GM21529 (cell line): ENCODE measurements at regions not wholly inside any gene's neighbourhood (a gene's known extent, or its start where the extent isn't known, plus 50 kb on each side); places are given as distances from the start of the nearest gene placed in this dataset.
"Not testable (repeated sequence)": the region's sequence is repeated elsewhere in the genome, so short reads cannot be mapped to it uniquely, and the experiment has no call there.

Experiments
- ATAC-seq: cut with Tn5 transposase; IDR thresholded peaks from one replicate; pipeline ENCODE4 v1.9.1; 2021; ENCODE audit not compliant: unreplicated experiment

DNA sequence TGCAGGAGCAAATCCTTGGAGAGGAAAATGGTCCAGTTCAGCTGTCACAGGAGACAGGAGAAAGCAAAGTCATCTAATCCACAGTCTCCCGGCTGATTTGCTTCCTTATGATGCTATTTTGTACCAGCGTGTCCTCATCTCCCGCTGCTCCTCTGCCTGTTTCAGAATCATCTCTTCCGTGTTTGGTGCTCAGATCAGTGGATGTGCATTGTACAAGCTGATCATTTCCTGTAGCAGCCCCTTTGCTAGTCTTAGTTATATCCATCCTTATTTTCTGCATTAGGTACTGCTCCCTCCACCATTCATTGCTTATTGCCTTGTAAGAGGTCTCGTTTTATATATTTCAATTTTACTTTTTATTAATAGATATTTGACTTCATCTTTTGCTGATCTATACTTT lies 219.9 kb upstream of the PRSS58 start:
- ATAC-seq = not testable (repeated sequence)

DNA sequence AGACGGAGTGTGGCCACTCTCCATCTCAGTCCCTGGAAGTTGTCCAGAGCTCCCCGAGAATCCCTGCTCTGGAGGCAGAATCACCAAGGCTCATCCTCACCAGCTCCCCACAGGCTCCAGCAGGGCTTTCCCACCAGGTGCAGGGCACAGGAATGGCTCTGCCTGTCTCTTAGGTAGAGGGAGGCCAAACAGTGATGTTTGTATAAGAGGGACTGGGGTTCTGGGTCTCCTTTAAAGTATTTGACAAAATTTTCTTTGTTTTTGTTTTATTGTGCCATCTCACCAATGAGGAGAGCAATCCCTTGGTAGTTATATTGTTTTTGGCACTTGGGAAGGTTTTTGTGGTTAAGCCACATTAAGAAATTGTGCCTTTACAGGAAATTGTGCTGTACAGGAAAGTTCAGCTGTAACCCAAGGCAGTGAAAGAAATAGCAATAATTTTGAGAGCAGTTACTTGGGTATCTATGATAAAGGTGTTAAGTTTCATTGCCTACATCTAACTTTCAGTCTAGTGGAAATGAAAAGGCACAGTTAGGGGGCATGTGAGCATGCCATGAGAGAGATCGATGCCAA lies 219.3 kb upstream of the PRSS58 start:
- ATAC-seq = no peak

DNA sequence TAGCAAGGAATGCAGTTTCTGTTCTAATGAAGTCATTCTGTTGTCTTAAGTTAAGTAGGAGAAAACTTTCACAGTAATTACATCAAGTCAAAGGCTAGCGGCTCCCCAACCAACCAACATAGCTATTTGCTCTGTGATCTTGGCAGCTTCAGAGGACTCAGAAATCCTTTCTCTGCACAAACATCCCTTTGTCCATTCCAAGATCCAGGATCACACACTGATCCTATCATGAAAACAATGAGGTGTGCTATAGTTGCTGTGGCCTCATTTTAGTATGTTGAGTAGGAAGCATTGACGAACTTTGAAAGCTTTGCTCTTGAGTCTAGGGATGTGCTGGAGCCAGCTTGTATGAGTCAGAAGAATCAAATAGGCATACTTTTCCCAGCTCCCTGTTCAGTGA lies 218.2 kb upstream of the PRSS58 start:
- no peak for ATAC-seq

DNA sequence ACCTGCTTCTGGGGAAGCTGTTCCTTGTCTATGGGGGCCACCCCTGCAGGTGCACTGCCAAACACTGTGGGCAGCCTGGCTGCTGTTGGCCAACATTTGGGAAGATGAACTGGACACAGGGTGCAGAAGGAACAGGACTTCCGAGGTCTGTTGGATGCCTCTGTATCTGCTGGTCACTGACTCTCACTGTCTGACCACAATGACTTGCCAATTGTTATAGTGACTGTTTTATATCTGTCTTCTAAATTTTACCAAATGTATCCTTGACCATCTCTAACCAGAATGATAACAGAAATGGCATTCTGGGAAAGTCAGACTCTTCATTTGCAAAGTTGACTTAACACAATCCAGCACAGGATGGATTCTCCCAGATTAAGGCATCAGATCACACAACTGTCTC lies 214.0 kb upstream of the PRSS58 start:
- ATAC-seq = no peak

DNA sequence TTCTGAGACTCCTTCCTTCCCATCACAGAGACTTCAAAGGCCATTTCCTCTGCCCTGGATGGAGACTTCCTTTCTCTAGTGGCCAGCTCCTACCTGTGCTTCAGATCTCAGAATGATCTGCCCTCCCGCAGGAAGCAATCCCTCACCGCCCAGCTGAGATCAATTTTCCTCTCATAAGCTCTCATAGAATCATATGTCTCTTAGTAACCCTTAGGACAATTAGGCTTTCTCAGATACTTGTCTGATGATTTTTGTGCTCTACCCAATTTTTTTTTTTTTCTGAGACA lies 212.6 kb upstream of the PRSS58 start:
- no peak for ATAC-seq

DNA sequence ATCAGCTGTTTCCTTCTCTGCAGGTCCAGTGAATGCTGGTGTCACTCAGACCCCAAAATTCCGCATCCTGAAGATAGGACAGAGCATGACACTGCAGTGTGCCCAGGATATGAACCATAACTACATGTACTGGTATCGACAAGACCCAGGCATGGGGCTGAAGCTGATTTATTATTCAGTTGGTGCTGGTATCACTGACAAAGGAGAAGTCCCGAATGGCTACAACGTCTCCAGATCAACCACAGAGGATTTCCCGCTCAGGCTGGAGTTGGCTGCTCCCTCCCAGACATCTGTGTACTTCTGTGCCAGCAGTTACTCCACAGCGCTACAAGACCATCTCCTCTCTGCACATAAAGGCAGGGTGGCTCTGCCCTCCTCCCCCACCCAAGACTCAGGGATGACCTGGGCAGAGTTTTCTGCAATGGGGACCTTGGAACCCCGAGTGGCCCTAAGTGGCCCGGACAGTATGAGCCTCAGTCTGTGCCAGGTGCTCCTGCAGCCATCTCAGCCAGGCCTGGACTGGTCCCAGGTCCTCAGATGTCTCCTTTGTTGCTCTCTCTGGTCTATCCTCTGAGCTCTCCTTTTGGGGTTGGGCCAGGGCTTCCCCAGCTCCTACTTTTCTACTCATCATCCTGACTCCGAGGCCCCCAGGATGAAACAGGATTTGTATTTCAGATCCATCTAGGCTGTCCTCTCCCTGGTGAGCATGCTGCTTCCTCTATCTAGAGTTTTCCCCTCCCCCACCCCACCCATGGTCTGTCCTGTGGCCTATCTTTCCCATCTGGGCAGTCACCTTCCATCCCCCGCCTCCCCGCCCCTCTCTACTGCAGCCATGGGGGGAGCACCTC lies 212.1 kb upstream of the PRSS58 start:
- ATAC-seq = no peak

DNA sequence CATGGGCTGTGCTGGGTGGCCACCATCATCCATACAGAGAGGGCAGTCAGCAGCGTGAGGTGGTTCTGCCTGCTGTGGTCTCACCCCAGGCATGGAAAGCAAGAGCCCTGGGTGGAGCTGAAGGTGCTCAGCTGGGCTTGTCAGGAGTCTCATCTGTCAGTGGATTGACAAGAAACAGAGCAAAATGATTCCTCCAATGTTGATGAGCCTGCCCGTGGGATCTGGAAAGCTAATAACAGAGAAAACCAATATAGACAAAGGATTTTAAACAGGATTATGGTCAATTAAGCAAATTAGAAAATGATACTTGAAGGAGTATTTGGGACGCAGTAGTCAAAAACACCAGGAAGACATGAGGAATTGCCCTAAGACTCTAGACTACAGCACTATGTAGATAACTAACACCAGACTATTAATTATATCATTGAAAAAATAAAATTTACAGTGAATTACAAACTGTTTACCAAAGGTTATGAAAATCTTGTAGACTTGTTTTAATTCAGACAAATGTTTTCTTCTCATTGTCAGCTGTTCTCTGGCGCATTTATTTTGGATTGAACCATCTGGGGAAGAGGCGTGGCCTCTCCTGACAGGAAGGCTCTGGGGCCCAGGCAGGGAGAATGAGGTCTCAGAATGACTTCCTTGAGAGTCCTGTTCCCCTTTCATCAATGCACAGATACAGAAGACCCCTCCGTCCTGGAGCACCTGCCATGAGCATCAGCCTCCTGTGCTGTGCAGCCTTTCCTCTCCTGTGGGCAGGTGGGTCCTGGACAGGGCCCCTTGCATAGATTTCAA lies 211.2 kb upstream of the PRSS58 start:
- ATAC-seq = no peak

DNA sequence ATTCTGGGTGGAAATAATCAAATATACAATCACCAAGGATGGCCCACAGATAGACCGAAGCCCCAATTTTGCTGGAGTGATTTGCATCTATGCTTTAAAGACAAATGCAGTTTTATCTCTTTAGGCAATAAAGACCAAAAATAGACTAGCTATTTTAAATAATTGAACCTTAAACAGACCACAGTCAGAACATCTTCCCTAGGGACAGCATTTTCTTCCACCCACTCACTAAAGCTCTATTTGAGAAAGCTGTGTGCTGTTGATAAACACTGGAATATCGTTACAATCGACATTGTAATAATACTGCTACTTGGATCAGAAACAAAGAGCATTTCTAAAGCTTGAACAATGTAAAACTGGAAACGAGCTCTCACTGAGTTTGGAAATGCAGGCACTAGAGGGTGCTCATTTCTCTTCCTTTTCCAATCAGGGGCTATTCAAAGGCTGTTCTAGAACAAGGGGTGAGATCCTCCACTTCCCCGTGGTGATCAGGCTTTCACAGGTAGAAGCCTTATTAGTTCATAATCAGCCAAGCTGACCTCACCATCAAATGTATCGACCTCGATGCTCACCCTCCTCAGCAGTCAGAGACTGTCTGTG lies 209.3 kb upstream of the PRSS58 start:
- ATAC-seq = not testable (repeated sequence)

DNA sequence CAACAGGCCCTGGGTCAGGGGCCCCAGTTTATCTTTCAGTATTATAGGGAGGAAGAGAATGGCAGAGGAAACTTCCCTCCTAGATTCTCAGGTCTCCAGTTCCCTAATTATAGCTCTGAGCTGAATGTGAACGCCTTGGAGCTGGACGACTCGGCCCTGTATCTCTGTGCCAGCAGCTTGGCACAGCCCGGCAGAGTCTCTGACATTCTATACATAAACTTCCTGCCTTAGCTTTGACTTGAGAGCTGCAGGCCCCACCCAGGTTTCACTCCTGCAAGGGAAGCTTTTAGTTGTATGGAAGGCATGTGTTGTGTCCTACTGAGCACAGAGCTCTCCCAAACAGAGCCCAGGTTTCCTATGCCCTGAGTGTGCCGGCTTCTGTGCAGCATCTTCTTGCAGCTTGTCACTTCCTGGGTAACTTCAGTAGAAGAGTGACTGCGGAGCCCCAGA lies 205.6 kb upstream of the PRSS58 start:
- ATAC-seq = peak; percentile 70

DNA sequence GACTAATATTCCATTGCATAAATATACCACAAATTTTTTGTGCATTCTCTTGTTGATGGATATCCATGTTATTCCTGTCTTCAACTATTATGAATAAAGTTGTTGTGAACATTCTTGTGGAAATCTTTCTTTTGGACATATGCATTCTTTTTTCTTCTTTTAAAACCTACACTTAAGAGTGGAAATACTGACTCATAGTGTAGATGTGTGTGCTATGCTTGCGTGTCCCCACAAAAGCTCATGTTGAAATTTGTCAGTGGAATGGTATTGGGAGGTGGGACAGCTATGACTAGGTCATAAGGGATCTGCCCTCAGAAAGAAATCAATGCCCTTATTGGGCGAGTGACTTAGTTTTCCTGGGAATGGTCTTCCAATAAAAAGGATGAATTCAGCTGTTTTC lies 203.6 kb upstream of the PRSS58 start:
- ATAC-seq = no peak

DNA sequence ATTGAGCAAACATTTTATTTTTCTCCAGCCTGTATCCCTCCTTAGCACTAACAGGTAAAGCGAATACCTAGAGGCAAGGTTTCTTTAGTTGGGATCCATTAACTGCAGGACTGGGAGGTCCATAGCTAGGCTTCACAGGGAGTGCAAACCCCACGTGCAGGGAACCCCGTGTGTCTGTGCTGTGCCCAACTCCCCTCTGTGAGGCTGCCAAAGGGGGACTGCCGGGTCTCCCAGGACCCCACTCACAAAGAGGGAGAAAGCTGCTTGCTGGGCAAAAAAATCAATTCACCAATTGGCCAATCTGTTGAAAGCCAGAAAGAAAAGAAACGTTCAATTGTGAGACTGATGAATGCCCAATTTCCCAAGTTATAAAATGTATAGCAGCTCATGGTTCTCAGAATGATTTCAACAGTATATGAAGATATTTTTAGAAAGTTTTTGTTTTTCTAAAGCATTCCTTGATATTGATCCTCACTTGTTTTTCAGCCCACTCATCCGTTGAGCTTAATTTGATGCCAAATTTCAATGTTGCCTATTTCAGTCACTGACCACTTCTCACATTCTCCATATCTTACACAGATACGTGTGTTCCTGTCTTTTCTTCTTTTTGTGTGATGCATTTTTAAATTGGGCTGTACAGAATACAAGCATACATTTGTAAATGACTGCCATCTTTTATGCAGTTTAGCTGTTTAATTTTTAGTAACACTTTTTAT lies 202.7 kb upstream of the PRSS58 start:
- ATAC-seq = no peak

DNA sequence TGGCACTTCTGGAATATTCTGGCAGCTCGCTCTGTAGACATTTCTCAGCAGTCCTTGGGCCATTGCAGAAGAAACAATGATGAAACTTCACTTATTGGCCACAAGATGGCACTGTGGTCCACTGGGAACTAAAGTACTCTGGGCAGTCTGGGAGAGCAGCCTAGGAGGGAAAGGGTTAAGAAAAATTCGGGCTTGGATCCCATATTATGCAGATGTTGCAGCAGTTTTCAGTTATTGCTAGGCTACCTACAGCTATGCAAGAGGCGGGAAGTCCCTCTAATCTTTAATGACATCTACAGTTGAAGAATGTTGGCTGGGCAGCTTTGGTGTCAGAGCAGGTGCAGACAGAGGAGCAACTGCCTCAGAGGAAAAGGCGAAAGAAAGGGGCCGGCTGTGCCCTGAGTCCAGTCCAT lies 201.7 kb upstream of the PRSS58 start:
- peak; percentile 85 for ATAC-seq

DNA sequence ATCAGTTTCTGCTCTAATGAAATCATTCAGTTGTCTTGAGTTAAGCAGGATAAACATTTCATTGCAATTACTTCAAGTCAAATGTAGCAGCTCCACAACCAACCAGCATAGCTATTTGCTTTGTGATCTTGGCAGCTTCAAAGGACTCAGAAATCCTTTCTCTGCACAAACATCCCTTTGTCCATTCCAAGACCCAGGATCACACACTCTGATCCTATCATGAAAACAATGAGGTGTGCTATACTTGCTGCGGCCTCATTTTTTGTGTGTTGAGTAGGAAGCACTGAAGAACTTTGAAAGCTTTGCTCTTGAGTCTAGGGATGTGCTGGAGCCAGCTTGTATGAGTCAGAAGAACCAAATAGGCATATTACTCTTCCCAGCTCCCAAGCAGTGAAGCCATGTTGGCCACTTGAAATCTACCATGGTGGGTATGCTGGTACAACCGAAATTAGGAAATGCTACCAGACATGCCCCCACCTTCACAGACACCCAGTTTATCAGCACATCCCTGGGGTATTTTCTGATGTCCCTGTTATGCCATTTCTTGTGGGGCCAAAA lies 199.4 kb upstream of the PRSS58 start:
- ATAC-seq = no peak

DNA sequence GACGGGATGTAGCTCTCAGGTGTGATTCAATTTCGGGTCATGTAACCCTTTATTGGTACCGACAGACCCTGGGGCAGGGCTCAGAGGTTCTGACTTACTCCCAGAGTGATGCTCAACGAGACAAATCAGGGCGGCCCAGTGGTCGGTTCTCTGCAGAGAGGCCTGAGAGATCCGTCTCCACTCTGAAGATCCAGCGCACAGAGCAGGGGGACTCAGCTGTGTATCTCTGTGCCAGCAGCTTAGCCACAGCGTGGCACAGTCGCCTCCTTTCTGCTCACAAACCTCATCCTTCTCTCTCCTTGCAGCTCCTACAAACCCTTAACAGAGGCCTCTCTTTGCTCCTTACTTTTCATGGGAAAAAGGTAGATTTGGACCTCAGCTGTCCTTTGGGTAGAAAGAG lies 197.5 kb upstream of the PRSS58 start:
- ATAC-seq = no peak

DNA sequence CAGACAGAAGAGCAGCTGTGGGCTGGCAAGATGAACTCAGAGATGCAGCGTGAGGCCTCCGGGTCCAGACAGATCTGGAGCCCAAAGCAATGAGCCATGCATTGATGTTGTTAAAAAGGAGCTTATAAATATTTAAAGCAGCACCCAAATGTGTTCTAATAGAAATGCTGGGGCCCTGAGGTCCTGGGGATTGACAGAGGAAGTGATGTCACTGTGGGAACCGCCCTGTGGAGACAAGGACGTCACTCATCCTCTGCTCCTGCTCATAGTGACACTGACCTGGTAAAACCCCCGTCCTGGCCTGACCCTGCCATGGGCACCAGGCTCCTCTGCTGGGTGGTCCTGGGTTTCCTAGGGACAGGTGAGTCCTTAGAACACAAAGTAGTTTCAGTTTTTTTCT lies 197.0 kb upstream of the PRSS58 start:
- no peak for ATAC-seq

DNA sequence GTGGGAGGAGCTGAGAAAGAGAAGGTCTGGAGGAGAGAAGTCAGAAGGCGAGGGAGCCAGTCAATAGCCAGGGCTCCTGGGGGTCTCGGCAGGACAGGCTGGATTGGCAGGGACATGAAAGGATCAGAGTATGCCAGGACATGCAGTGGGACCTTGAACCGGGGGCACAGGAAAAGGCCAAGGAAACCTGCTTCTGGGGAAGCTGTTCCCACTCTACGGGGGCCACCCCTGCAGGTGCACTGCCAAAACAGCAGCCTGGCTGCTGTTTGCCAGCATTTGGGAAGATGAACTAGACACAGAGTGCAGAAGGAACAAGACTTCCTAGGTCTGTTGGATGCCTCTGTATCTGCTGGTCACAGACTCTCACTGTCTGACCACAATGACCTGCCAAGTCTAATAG lies 194.9 kb upstream of the PRSS58 start:
- no peak for ATAC-seq

DNA sequence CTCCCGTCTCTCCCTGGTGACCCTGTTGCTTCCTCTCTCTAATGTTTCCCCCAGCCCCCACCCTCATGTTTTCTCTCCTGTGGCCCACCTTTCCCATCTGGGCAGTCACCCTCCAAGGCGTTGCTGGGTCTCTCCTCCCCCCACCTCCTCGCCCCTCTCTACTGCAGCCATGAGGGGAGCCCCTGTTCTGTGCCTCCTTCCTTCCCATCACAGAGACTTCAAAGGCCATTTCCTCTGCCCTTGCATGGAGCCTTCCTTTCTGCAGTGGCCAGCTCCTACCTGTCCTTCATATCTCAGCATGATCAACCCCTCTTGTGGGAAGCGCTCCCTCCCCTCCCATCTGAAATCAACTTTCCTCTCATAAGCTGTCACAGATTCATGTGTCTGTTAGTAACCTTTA lies 194.0 kb upstream of the PRSS58 start:
- no peak for ATAC-seq

DNA sequence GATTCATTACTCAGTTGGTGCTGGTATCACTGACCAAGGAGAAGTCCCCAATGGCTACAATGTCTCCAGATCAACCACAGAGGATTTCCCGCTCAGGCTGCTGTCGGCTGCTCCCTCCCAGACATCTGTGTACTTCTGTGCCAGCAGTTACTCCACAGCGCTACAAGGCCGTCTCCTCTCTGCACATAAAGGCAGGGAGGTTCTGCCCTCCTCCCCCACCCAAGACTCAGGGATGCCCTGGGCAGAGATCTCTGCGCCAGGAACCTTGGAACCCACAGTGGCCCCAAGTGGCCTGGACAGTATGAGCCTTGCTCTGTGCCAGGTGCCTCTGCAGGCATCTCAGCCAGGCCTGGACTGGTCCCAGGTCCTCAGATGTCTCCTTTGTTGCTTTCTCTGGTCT lies 193.4 kb upstream of the PRSS58 start:
- no peak for ATAC-seq

DNA sequence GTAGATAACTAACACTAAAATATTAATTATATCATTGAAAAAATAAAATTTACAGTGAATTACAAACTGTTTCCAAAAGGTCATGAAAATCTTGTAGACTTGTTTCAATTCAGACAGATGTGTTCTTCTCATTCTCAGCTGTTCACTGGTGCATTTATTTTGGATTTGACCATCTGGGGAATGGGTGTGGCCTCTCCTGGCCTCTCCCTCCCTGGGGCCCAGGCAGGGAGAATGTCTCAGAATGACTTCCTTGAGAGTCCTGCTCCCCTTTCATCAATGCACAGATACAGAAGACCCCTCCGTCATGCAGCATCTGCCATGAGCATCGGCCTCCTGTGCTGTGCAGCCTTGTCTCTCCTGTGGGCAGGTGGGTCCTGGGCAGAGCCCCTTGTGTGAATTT lies 192.8 kb upstream of the PRSS58 start:
- no peak for ATAC-seq

DNA sequence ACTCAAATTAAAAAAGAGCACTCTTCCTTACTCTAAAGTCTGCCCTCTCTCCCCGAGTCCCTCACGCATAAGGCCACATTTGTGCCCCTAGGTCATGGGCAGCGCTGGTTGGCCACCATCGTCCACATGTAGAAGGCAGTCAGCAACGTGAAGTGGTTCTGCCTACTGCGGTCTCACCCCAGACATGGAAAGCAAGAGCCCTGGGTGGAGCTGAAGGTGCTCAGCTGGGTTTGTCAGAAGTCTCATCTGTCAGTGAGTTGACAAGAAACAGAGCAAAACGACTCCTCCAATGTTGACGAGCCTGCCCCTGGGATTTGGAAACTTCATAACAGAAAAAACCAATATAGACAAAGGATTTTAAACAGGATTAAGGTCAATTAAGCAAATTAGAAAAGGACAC lies 192.3 kb upstream of the PRSS58 start:
- ATAC-seq = no peak

DNA sequence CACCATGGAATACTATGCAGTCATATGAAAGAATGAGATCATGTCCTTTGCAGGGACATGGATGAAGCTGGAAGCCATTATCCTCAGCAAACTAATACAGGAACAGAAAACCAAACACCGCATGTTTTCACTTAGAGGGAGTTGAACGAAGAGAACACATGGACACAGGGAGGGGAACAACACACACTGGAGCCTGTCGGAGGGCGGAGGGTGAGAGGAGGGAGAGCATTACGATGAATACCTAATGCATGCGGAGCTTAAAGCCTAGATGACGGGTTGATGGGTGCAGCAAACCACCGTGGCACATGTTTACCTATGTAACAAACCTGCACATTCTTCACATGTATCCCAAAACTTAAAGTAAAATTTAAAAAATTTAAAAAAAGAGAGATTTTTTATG lies 191.0 kb upstream of the PRSS58 start:
- ATAC-seq = not testable (repeated sequence)
